GM18907 (cell line): ENCODE measurements at regions not wholly inside any gene's neighbourhood (a gene's known extent, or its start where the extent isn't known, plus 50 kb on each side); places are given as distances from the start of the nearest gene placed in this dataset.
"Not testable (repeated sequence)": the region's sequence is repeated elsewhere in the genome, so short reads cannot be mapped to it uniquely, and the experiment has no call there.

Experiments
- ATAC-seq: cut with Tn5 transposase; IDR thresholded peaks from one replicate; pipeline ENCODE4 v1.9.1; 2021; ENCODE audit warnings: mild to moderate bottlenecking, moderate library complexity; ENCODE audit not compliant: unreplicated experiment

- no peak for ATAC-seq
Measured at GRCh38 chr16:26497896-26498295, 568.8 kb upstream of the C16orf82 start.

GRCh38 chr16:26500326-26500725 is 566.4 kb upstream of the C16orf82 start:
- ATAC-seq, result no peak

GRCh38 chr16:26505496-26505895 is 561.2 kb upstream of the C16orf82 start:
- no peak for ATAC-seq

GRCh38 chr16:26508946-26509345 is 557.8 kb upstream of the C16orf82 start:
- ATAC-seq, result not testable (repeated sequence)

- ATAC-seq, result no peak
Measured at GRCh38 chr16:26510924-26511323, 555.8 kb upstream of the C16orf82 start.

- ATAC-seq, result no peak
Measured at GRCh38 chr16:26511463-26511862, 555.3 kb upstream of the C16orf82 start.

- ATAC-seq, result no peak
Measured at GRCh38 chr16:26521626-26522025, 545.1 kb upstream of the C16orf82 start.

- no peak for ATAC-seq
Measured at GRCh38 chr16:26524281-26524680, 542.4 kb upstream of the C16orf82 start.

- no peak for ATAC-seq
Measured at GRCh38 chr16:26524846-26525245, 541.9 kb upstream of the C16orf82 start.

- no peak for ATAC-seq
Measured at GRCh38 chr16:26525856-26526255, 540.9 kb upstream of the C16orf82 start.

GRCh38 chr16:26526633-26527032 is 540.1 kb upstream of the C16orf82 start:
- ATAC-seq, result no peak

- no peak for ATAC-seq
Measured at GRCh38 chr16:26530584-26531289, 536.0 kb upstream of the C16orf82 start.

- no peak for ATAC-seq
Measured at GRCh38 chr16:26531290-26531730, 535.4 kb upstream of the C16orf82 start.

- ATAC-seq, result no peak
Measured at GRCh38 chr16:26532456-26532855, 534.3 kb upstream of the C16orf82 start.

GRCh38 chr16:26542198-26542597 is 524.5 kb upstream of the C16orf82 start:
- no peak for ATAC-seq

- ATAC-seq, result no peak
Measured at GRCh38 chr16:26546573-26546972, 520.2 kb upstream of the C16orf82 start.

- no peak for ATAC-seq
Measured at GRCh38 chr16:26547681-26548080, 519.0 kb upstream of the C16orf82 start.

GRCh38 chr16:26550111-26550610 is 516.6 kb upstream of the C16orf82 start:
- no peak for ATAC-seq

- no peak for ATAC-seq
Measured at GRCh38 chr16:26554030-26554429, 512.7 kb upstream of the C16orf82 start.

- no peak for ATAC-seq
Measured at GRCh38 chr16:26561303-26561702, 505.4 kb upstream of the C16orf82 start.

GRCh38 chr16:26563018-26563417 is 503.7 kb upstream of the C16orf82 start:
- ATAC-seq, result no peak

GRCh38 chr16:26567356-26567755 is 499.4 kb upstream of the C16orf82 start:
- ATAC-seq, result no peak

GRCh38 chr16:26569793-26570192 is 496.9 kb upstream of the C16orf82 start:
- no peak for ATAC-seq
